ENCODE measurements at regions not wholly inside any gene's neighbourhood (a gene's known extent, or its start where the extent isn't known, plus 50 kb on each side); places are given as distances from the start of the nearest gene placed in this dataset.
"Not testable (repeated sequence)": the region's sequence is repeated elsewhere in the genome, so short reads cannot be mapped to it uniquely, and the experiment has no call there.

DNA sequence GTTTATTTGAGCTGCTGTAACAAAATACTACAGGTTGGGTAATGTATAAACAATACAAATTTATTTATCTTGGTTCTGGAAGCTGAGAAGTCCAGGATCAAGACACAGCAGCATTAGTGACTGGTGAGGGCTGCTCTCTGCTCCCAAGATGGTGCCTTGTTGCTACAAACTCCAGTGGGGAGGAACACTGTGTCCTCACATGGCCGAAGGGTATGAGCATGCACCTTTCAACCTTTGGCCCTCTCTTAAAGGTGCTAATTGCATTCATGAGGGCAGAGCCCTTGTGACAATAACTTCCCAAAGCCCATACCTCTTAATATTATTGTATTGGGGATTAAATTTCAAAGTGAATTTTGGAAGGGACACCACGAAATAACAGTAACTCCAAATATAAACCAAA lies 55.3 kb upstream of the ATP1B1 start:
- DNase-seq (ENCODE audit: low read depth) = no peak

DNA sequence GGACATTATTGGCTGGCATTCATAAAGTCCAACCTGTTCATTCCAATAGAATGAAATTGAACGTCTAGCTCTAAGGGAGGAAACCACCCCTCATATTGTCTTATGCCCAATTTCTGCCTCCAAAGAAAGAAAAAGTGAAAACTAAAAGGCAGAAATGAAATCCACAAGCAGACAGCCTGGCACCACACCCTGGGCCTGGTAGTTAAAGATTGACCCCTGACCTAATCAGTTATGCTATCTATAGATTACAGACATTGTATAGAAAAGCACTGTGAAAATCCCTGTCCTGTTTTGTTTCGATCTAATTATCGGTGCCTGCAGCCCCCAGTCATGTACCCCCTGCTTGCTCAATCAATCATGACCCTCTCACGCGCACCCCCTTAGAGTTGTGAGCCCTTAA lies 54.3 kb upstream of the ATP1B1 start:
- not testable (repeated sequence) for DNase-seq (ENCODE audit: low read depth)

DNA sequence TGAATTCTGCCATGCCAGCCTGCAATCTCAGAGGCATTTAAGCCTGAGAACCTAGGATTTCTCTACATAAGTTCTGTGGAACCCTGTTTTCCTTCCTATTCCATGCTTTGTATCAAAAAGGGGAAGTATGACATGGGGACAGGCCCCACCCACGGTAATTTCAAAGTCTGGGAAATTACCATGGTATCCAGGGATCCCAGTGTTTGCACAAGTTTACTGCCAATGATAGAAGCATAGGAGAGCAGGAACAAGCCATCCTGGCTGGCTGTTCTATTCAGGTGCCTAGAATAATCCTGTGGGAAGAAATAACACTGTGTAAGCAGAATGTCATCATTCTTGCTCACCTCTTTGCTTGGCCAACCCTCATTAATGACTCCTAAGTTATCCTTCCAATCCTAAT lies 53.8 kb upstream of the ATP1B1 start:
- no peak for DNase-seq (ENCODE audit: low read depth)

GRCh38 chr1:169053196-169053595 lies 53.3 kb upstream of the ATP1B1 start:
- no peak for DNase-seq (ENCODE audit: low read depth)
